SU-DHL-6 (cell line): ENCODE measurements at regions not wholly inside any gene's neighbourhood (a gene's known extent, or its start where the extent isn't known, plus 50 kb on each side); places are given as distances from the start of the nearest gene placed in this dataset.

Experiments used
- H2AFZ ChIP-seq: fragments of 200-600 bp; sonication (generic); 2 replicates; pipeline ENCODE4 v1.6.1; 2014; ENCODE audit warnings: low read depth, mild to moderate bottlenecking, moderate library complexity, mixed read lengths, antibody characterized with exemption, low read length; ENCODE audit not compliant: severe bottlenecking
- H3F3A ChIP-seq: fragments of 200-600 bp; shearing (Covaris generic); 2 replicates; pipeline ENCODE4 v1.6.0; 2016; ENCODE audit warnings: antibody characterized with exemption, mild to moderate bottlenecking; ENCODE audit not compliant: insufficient read depth
- H3K27ac ChIP-seq: fragments of 200-600 bp; sonication (generic); 2 replicates; pipeline ENCODE4 v1.5.1; 2016; ENCODE audit warnings: low read depth, mild to moderate bottlenecking, low read length, moderate library complexity, mixed read lengths
- H3K27me3 ChIP-seq: fragments of 200-600 bp; sonication (generic), shearing (Covaris generic); 2 replicates; pipeline ENCODE4 v1.6.0; 2014; ENCODE audit warnings: mild to moderate bottlenecking, low read length
- H3K36me3 ChIP-seq: fragments of 200-600 bp; sonication (generic); 2 replicates; pipeline ENCODE4 v1.6.1; 2014; ENCODE audit warnings: mild to moderate bottlenecking, low read length, mixed read lengths
- H3K4me2 ChIP-seq: fragments of 300-600, 200-600 bp; shearing (Covaris generic), sonication (generic); 2 replicates; pipeline ENCODE4 v1.6.0; 2014; ENCODE audit warnings: low read length, low read depth, mild to moderate bottlenecking; ENCODE audit not compliant: poor library complexity, severe bottlenecking
- H3K4me3 ChIP-seq: fragments of 200-600 bp; sonication (generic); 2 replicates; pipeline ENCODE4 v1.5.1; 2014; ENCODE audit warnings: antibody characterized with exemption, low read length, mild to moderate bottlenecking, mixed read lengths; ENCODE audit not compliant: insufficient read depth, poor library complexity, severe bottlenecking
- H3K79me2 ChIP-seq: fragments of 200-600 bp; sonication (generic); 2 replicates; pipeline ENCODE4 v1.6.1; 2014; ENCODE audit warnings: mild to moderate bottlenecking, low read length, moderate library complexity; ENCODE audit not compliant: insufficient read depth
- H3K9ac ChIP-seq: fragments of 200-600 bp; sonication (generic); 2 replicates; pipeline ENCODE4 v1.7.0; 2014; ENCODE audit warnings: mild to moderate bottlenecking, low read length
- H3K9me2 ChIP-seq: fragments of 200-600 bp; sonication (generic); replicated peaks from 2 replicates; pipeline ENCODE4 v1.6.1; 2014; ENCODE audit warnings: low read length; ENCODE audit not compliant: insufficient read depth
- H3K9me3 ChIP-seq: fragments of 200-600 bp; sonication (generic); 2 replicates; pipeline ENCODE4 v1.6.1; 2014; ENCODE audit warnings: low read length, mixed read lengths; ENCODE audit not compliant: insufficient read depth
- H4K20me1 ChIP-seq: fragments of 200-600 bp; sonication (generic); 2 replicates; pipeline ENCODE4 v1.6.1; 2014; ENCODE audit warnings: low read depth, mild to moderate bottlenecking, antibody characterized with exemption, low read length, moderate library complexity, mixed read lengths
- CTCF ChIP-seq: fragments of 200-600 bp; sonication (generic); IDR thresholded peaks from one replicate; pipeline ENCODE4 v1.5.1; 2017; ENCODE audit warnings: antibody characterized with exemption, mild to moderate bottlenecking, low read length, moderate library complexity; ENCODE audit not compliant: insufficient read depth, poor library complexity, severe bottlenecking
- EZH2phosphoT487 ChIP-seq: fragments of 200-600 bp; sonication (generic), shearing (Covaris generic); conservative IDR thresholded peaks from 2 replicates; pipeline ENCODE4 v1.6.1; 2018; ENCODE audit warnings: mild to moderate bottlenecking, antibody characterized with exemption, low read length, moderate library complexity, mixed read lengths

GRCh38 chr12:78330131-78330530 lies 499.4 kb downstream of the NAV3 start:
- TF ChIP-seq EZH2phosphoT487: no peak
- no peak for TF ChIP-seq CTCF
- Histone ChIP-seq H3K36me3 (no peaks in the 10 kb centered on the region), H3K9me3 (no peaks in the 10 kb centered on the region), H2AFZ (no peak overlapping the region), H3K9me2 (no peaks in the 10 kb centered on the region), H3K79me2 (no peaks in the 10 kb centered on the region), H3K27me3 (no peaks in the 10 kb centered on the region), H3K9ac (no peak overlapping the region), H3K4me3 (no peak overlapping the region), H4K20me1 (no peaks in the 10 kb centered on the region), H3K27ac (no peak overlapping the region), H3F3A (no peaks in the 10 kb centered on the region), H3K4me2 (no peak overlapping the region)

DNA sequence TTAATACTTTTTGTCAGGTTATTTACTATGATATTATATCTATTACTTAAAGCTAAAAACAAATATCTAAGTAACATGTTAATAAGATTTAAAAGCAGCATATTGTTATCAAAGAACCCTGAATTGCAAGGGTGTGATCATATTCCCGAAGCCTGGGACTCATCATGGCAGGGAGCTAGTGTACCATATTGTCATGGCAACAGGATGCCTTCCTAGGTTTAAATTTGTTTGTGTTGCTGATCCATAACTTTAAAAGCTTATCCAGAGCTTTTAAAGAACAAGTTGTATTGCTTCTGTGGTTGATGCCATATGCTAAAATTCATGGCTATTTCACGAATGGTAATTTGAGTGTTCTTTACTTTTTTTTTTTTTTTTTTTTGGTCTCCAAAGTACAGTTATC lies 500.5 kb downstream of the NAV3 start:
- H3K27ac ChIP-seq: no peak overlapping the region
- no peaks in the 10 kb centered on the region for H3K27me3 ChIP-seq
- no peaks in the 10 kb centered on the region for H4K20me1 ChIP-seq
- H3K4me3 ChIP-seq: no peak overlapping the region
- H3K9ac ChIP-seq: no peak overlapping the region
- no peak overlapping the region for H3K4me2 ChIP-seq
- TF ChIP-seq EZH2phosphoT487 (no peak), CTCF (no peak)
- no peaks in the 10 kb centered on the region for H3K79me2 ChIP-seq
- H2AFZ ChIP-seq: no peak overlapping the region
- no peaks in the 10 kb centered on the region for H3K9me2 ChIP-seq
- H3K36me3 ChIP-seq: no peaks in the 10 kb centered on the region
- no peaks in the 10 kb centered on the region for H3F3A ChIP-seq
- no peaks in the 10 kb centered on the region for H3K9me3 ChIP-seq

DNA sequence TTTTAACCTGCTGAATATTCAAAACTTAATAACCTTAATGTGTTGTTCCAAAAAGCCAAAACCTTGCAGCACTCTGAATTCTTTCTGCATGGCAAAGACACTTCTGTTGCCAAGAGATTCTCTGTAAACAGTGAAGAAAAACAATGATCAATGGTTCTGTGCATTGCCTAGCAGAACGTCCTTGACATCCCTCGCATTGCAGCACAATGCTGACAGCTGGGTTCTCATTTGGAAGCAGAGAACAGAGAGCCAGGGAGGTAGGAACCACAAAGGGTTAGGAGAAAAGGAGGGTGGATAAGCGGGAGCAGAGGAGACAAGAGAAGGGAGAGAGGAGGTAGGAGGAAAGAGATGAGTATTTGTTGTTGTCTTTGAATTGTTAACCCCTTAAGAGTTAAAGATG lies 501.1 kb downstream of the NAV3 start:
- Histone ChIP-seq H3F3A (no peaks in the 10 kb centered on the region), H3K4me2 (no peak overlapping the region), H3K27me3 (no peaks in the 10 kb centered on the region), H4K20me1 (no peaks in the 10 kb centered on the region), H3K79me2 (no peaks in the 10 kb centered on the region), H3K4me3 (no peak overlapping the region), H3K27ac (no peak overlapping the region), H3K9me2 (no peaks in the 10 kb centered on the region), H2AFZ (no peak overlapping the region), H3K9ac (no peak overlapping the region), H3K9me3 (no peaks in the 10 kb centered on the region), H3K36me3 (no peaks in the 10 kb centered on the region)
- TF ChIP-seq CTCF (no peak), EZH2phosphoT487 (no peak)
